A549 (cell line): ENCODE measurements at regions not wholly inside any gene's neighbourhood (a gene's known extent, or its start where the extent isn't known, plus 50 kb on each side); places are given as distances from the start of the nearest gene placed in this dataset.

Experiments
- ATAC-seq, 2 experiments: fragments of 200-7000 bp in 1 of 2; fragments of >200 bp in 1 of 2; cut with Nextera tagmentation in 1 of 2; cut with Tn5 transposase in 1 of 2; 3 replicates each; pipeline versions ENCODE4 v1.8.0 to v1.9.1; 2018 to 2020; ENCODE audit warnings: mild to moderate bottlenecking in 1 of 2, moderate library complexity in 1 of 2
- CTCF ChIA-PET: fragments of 300-600 bp; sonication (Branson Sonifier 250); formaldehyde crosslinking; extraction: SDS; loops from one replicate; lab custom pipeline; 2021; ENCODE audit warnings: antibody characterized with exemption, inconsistent platforms; lab: Yijun Ruan, JAX
- POLR2A ChIA-PET: fragments of 350-600 bp; formaldehyde crosslinking; extraction: SDS; loops from one replicate; lab custom pipeline; 2021; ENCODE audit warnings: antibody characterized with exemption, inconsistent platforms; lab: Yijun Ruan, JAX
- DNase-seq, 2 experiments: peaks; one replicate each; pipeline versions ENCODE4 v3.0.0 to v3.0.0-alpha.2; 2011 to 2016; ENCODE audit warnings: low read depth in 1 of 2, low spot score in 1 of 2
- FAIRE-seq: peaks from 2 replicates; lab custom pipeline; 2011; peaks lifted over from hg19 to GRCh38; lab: Jason Lieb, UNC
- H3K27ac ChIP-seq, 2 experiments: fragments of >200 bp; sonication (Bioruptor Twin); formaldehyde crosslinking; 3 replicates each; pipeline ENCODE4 v1.5.1; 2016 to 2017
- H3K4me1 ChIP-seq: fragments of >200 bp; sonication (Bioruptor Twin); formaldehyde crosslinking; 3 replicates; pipeline ENCODE4 v1.6.1; 2016
- H3K4me2 ChIP-seq: fragments of >200 bp; sonication (Bioruptor Twin); formaldehyde crosslinking; 3 replicates; pipeline ENCODE4 v1.6.1; 2016
- H3K4me3 ChIP-seq: fragments of >200 bp; sonication (Bioruptor Twin); formaldehyde crosslinking; 3 replicates; pipeline ENCODE4 v1.5.1; 2016
- H3K9me3 ChIP-seq: fragments of >200 bp; sonication (Bioruptor Twin); formaldehyde crosslinking; 3 replicates; pipeline ENCODE4 v1.6.1; 2016
- BCL3 ChIP-seq: fragments of >200 bp; sonication (Bioruptor Twin); formaldehyde crosslinking; IDR thresholded peaks from 3 replicates; pipeline ENCODE4 v1.6.1; 2016
- CEBPB ChIP-seq, 2 experiments: fragments of >200 bp in 1 of 2; sonication (Bioruptor Twin) in 1 of 2; formaldehyde crosslinking in 1 of 2; IDR thresholded peaks; 2 replicates each; pipeline ENCODE4 v1.6.1; 2012 to 2016
- CHD2 ChIP-seq: fragments of 150-350 bp; IDR thresholded peaks from 2 replicates; pipeline ENCODE4 v1.6.1; 2014; ENCODE audit warnings: low read length; ENCODE audit not compliant: partially characterized antibody
- CTCF ChIP-seq: fragments of >200 bp; sonication (Bioruptor Twin); formaldehyde crosslinking; IDR thresholded peaks from 3 replicates; pipeline ENCODE4 v1.5.1; 2016
- EP300 ChIP-seq, 2 experiments: fragments of >200 bp; sonication (Bioruptor Twin); formaldehyde crosslinking; IDR thresholded peaks; 2 replicates in 1 of 2; 3 replicates in 1 of 2; pipeline ENCODE4 v1.6.1; 2016 to 2017
- FOSL2 ChIP-seq, 2 experiments: fragments of 450-650 bp in 1 of 2; fragments of >200 bp in 1 of 2; sonication (Bioruptor Twin) in 1 of 2; formaldehyde crosslinking; IDR thresholded peaks; 2 replicates each; pipeline versions ENCODE4 v1.5.0 to v1.6.1; 2016 to 2020; ENCODE audit warnings: mild to moderate bottlenecking in 1 of 2, moderate library complexity in 1 of 2
- GATA3 ChIP-seq: IDR thresholded peaks from 2 replicates; pipeline ENCODE4 v1.6.1; 2012; ENCODE audit warnings: borderline replicate concordance
- HEYL ChIP-seq: fragments of 250-450 bp; sonication (Bioruptor Pico); IDR thresholded peaks from 2 replicates; pipeline ENCODE4 v1.8.0; 2021; ENCODE audit warnings: mild to moderate bottlenecking, moderate library complexity
- HOXA7 ChIP-seq: fragments of 250-450 bp; sonication (Bioruptor Pico); IDR thresholded peaks from 2 replicates; pipeline ENCODE4 v1.5.0; 2020; ENCODE audit warnings: mild to moderate bottlenecking, moderate library complexity
- HOXB13 ChIP-seq: fragments of 250-450 bp; sonication (Bioruptor Pico); IDR thresholded peaks from 2 replicates; pipeline ENCODE4 v1.5.0; 2020; ENCODE audit warnings: low read depth, mild to moderate bottlenecking, moderate library complexity
- JUN ChIP-seq, 2 experiments: fragments of >200 bp; sonication (Bioruptor Twin); formaldehyde crosslinking; IDR thresholded peaks; 2 replicates in 1 of 2; 3 replicates in 1 of 2; pipeline ENCODE4 v1.6.1; 2016 to 2017
- KDM1A ChIP-seq: fragments of 200-600 bp; sonication (generic); IDR thresholded peaks from 2 replicates; pipeline ENCODE4 v1.6.1; 2016; ENCODE audit warnings: low read depth, mild to moderate bottlenecking
- KDM5A ChIP-seq: fragments of 200-600 bp; sonication (generic); IDR thresholded peaks from 2 replicates; pipeline ENCODE4 v1.6.1; 2016; ENCODE audit warnings: antibody characterized with exemption, mild to moderate bottlenecking
- NFE2L2 ChIP-seq: fragments of 150-350 bp; conservative IDR thresholded peaks from 2 replicates; pipeline ENCODE4 v1.6.1; 2014; ENCODE audit warnings: low read length
- NR3C1 ChIP-seq: fragments of >200 bp; sonication (Bioruptor Twin); formaldehyde crosslinking; IDR thresholded peaks from 3 replicates; pipeline ENCODE4 v1.6.1; 2017
- POLR2A ChIP-seq: IDR thresholded peaks from 2 replicates; pipeline ENCODE4 v1.6.1; 2012; ENCODE audit warnings: mild to moderate bottlenecking, low read length
- RAD21 ChIP-seq, 2 experiments: fragments of >200 bp in 1 of 2; sonication (Bioruptor Twin) in 1 of 2; formaldehyde crosslinking in 1 of 2; IDR thresholded peaks in 1 of 2; conservative IDR thresholded peaks in 1 of 2; 2 replicates in 1 of 2; 3 replicates in 1 of 2; pipeline ENCODE4 v1.6.1; 2012 to 2018; ENCODE audit warnings: inconsistent platforms in 1 of 2
- RCOR1 ChIP-seq: fragments of 150-350 bp; IDR thresholded peaks from 2 replicates; pipeline ENCODE4 v1.6.1; 2014; ENCODE audit warnings: antibody characterized with exemption, low read length, low read depth
- TFCP2L1 ChIP-seq: fragments of 250-450 bp; sonication (Bioruptor Pico); IDR thresholded peaks from 2 replicates; pipeline ENCODE4 v1.5.0; 2021; ENCODE audit warnings: mild to moderate bottlenecking
- ZFP36 ChIP-seq: fragments of 450-650 bp; IDR thresholded peaks from 2 replicates; pipeline ENCODE4 v1.6.1; 2014; ENCODE audit warnings: borderline replicate concordance; ENCODE audit not compliant: partially characterized antibody
- WGBS: methylation state at CpG from one replicate; pipeline ENCODE4 v1.1.6; 2017; ENCODE audit errors: missing lambda C conversion rate; 5-methylcytosine and 5-hydroxymethylcytosine counted together
- TF ChIP-seq, protein P1 (sequence below): IDR thresholded peaks from 2 replicates; pipeline ENCODE4 v1.6.1; 2012
- TF ChIP-seq, protein P2 (sequence below): IDR thresholded peaks from 2 replicates; pipeline ENCODE4 v1.6.1; 2012; ENCODE audit warnings: low read depth, borderline replicate concordance
- TF ChIP-seq, protein P3 (sequence below): fragments of 450-650 bp; IDR thresholded peaks from 2 replicates; pipeline ENCODE4 v1.6.1; 2014; ENCODE audit warnings: antibody characterized with exemption
- TF ChIP-seq, protein P4 (sequence below): fragments of >200 bp; sonication (Bioruptor Twin); formaldehyde crosslinking; IDR thresholded peaks from 2 replicates; pipeline ENCODE4 v1.6.1; 2016

- Histone ChIP-seq H3K9me3 (no peaks in the 10 kb centered on the region), H3K4me2 (no peak overlapping the region), H3K4me3 (no peak overlapping the region), H3K27ac (no peak overlapping the region), H3K4me1 (no peaks in the 10 kb centered on the region)
- WGBS = 50% methylated on average over 5 of the region's 5 CpGs
- ChIA-PET POLR2A (no interaction called here), CTCF (interaction anchor here (1.1 kb wide), 1 partner anchor 13 kb away, joined by 3 read pairs; no protein-coding TSS in a partner anchor)
- FAIRE-seq (no peak), ATAC-seq (no peak), DNase-seq (no peak)
- TF ChIP-seq, protein P1, sequence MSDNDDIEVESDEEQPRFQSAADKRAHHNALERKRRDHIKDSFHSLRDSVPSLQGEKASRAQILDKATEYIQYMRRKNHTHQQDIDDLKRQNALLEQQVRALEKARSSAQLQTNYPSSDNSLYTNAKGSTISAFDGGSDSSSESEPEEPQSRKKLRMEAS = no peak
- no peak for TF ChIP-seq HOXA7 (CRISPR knock-in tag)
- no peak for TF ChIP-seq CEBPB (IDR thresholded peaks at IDR 0.05)
- TF ChIP-seq GATA3 = no peak
- TF ChIP-seq, protein P2, sequence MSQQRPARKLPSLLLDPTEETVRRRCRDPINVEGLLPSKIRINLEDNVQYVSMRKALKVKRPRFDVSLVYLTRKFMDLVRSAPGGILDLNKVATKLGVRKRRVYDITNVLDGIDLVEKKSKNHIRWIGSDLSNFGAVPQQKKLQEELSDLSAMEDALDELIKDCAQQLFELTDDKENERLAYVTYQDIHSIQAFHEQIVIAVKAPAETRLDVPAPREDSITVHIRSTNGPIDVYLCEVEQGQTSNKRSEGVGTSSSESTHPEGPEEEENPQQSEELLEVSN = no peak
- TF ChIP-seq CTCF = no peak
These were observed 605.3 kb upstream of the SLC10A2 start for GRCh38 chr13:103671547-103671946.

DNA sequence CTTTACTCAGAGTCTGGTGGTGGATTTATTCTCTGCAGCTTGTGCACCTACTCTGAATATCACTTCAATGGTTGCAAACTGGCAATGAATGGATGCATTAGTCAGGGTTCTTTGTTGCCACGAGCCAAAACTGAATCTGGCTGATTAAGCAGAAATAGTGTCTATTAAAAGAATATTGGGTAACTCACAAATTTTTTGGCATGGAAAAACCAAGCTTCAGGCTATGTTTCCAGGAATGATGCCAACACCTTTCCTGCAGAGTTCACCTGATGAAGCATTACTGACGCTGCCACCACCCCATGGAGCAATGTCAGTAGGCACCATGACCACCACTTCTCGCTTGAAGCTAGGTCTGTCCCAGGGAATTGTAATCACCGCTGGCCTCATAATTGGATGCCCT is 597.8 kb upstream of the SLC10A2 start:
- no peaks in the 10 kb centered on the region for H3K4me1 ChIP-seq
- FAIRE-seq = no peak
- ChIA-PET CTCF (no interaction called here), POLR2A (no interaction called here)
- no peak overlapping the region for H3K27ac ChIP-seq
- H3K4me3 ChIP-seq = no peak overlapping the region
- DNase-seq = no peak
- ATAC-seq = no peak
- 30% methylated on average over 3 of the region's 4 CpGs for WGBS
- no peak overlapping the region for H3K4me2 ChIP-seq
- TF ChIP-seq POLR2A (no peak), RAD21 (conservative IDR thresholded peaks at IDR 0.05 in 1 of 2, IDR thresholded peaks at IDR 0.05 in 1 of 2) (no peak), TFCP2L1 (CRISPR knock-in tag) (no peak), FOSL2 (IDR thresholded peaks at IDR 0.05) (no peak), FOSL2 (CRISPR knock-in tag; IDR thresholded peaks at IDR 0.05) (no peak), KDM5A (no peak), EP300 (IDR thresholded peaks at IDR 0.05) (no peak), KDM1A (no peak), CTCF (no peak), HEYL (CRISPR knock-in tag) (no peak), CHD2 (no peak), NR3C1 (no peak), RCOR1 (no peak), JUN (IDR thresholded peaks at IDR 0.05) (no peak), BCL3 (no peak), ZFP36 (no peak), HOXB13 (CRISPR knock-in tag) (no peak), NFE2L2 (no peak)
- TF ChIP-seq, protein P3, sequence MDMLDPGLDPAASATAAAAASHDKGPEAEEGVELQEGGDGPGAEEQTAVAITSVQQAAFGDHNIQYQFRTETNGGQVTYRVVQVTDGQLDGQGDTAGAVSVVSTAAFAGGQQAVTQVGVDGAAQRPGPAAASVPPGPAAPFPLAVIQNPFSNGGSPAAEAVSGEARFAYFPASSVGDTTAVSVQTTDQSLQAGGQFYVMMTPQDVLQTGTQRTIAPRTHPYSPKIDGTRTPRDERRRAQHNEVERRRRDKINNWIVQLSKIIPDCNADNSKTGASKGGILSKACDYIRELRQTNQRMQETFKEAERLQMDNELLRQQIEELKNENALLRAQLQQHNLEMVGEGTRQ = no peak
- TF ChIP-seq, protein P4, sequence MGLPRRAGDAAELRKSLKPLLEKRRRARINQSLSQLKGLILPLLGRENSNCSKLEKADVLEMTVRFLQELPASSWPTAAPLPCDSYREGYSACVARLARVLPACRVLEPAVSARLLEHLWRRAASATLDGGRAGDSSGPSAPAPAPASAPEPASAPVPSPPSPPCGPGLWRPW = no peak
- H3K9me3 ChIP-seq = no peaks in the 10 kb centered on the region
